ENCODE measurements at regions not wholly inside any gene's neighbourhood (a gene's known extent, or its start where the extent isn't known, plus 50 kb on each side); places are given as distances from the start of the nearest gene placed in this dataset.

- intact Hi-C loops (cut with micrococcal nuclease), result no loop called here
Measured at GRCh38 chr2:76391678-76392077, 681.0 kb upstream of the GCFC2 start.

GRCh38 chr2:76387294-76387693 lies 676.6 kb upstream of the GCFC2 start:
- intact Hi-C loops (cut with micrococcal nuclease), result no loop called here
- H3K27ac ChIP-seq (ENCODE audit: low read length), result no peak overlapping the region
- no peaks in the 10 kb centered on the region for H3K9me2 ChIP-seq (replicated peaks; ENCODE audit: low read length)
- ChIA-PET CTCF (no interaction called here), POLR2A (ENCODE audit: unreplicated experiment) (no interaction called here)
- no peak overlapping the region for H3K4me2 ChIP-seq (ENCODE audit: low read length)
- no peak for DNase-seq
- H3K27me3 ChIP-seq (ENCODE audit: low read length), result no peaks in the 10 kb centered on the region
- peaks cover 2% of the 10 kb centered on the region; the same call in 1 of the 2 replicates for H3K9me3 ChIP-seq (ENCODE audit: low read length)
- no peak for ATAC-seq
- no peak overlapping the region for H3K9ac ChIP-seq (ENCODE audit: low read length)
- no peak overlapping the region for H2AFZ ChIP-seq (ENCODE audit: low read length)
- H3K4me3 ChIP-seq (ENCODE audit: low read length), result no peak overlapping the region
- H3F3A ChIP-seq (ENCODE audit: low read length, unreplicated experiment), result no peaks in the 10 kb centered on the region
- no TSS peak for BruUV-seq (replicated peaks)
- H4K20me1 ChIP-seq (ENCODE audit: low read length), result no peaks in the 10 kb centered on the region
- TF ChIP-seq CTCF (conservative IDR thresholded peaks at IDR 0.05; ENCODE audit: low read depth, low read length) (no peak), EZH2phosphoT487 (IDR thresholded peaks at IDR 0.05; ENCODE audit: borderline replicate concordance, low read length) (no peak), EZH2 (IDR thresholded peaks at IDR 0.05; ENCODE audit: low read length, unreplicated experiment) (no peak)
- H3K36me3 ChIP-seq (ENCODE audit: low read depth, low read length), result no peaks in the 10 kb centered on the region
- H3K4me1 ChIP-seq (ENCODE audit: insufficient read depth, low read length), result no peaks in the 10 kb centered on the region
- no peaks in the 10 kb centered on the region for H3K79me2 ChIP-seq (ENCODE audit: low read length)

More at GRCh38 chr2:76391678-76392077, 681.0 kb upstream of the GCFC2 start:
- Histone ChIP-seq H3K27ac (ENCODE audit: low read length) (no peak overlapping the region), H3K79me2 (ENCODE audit: low read length) (no peaks in the 10 kb centered on the region), H3K4me3 (ENCODE audit: low read length) (no peak overlapping the region), H3K27me3 (ENCODE audit: low read length) (no peaks in the 10 kb centered on the region), H3K36me3 (ENCODE audit: low read depth, low read length) (no peaks in the 10 kb centered on the region), H3F3A (ENCODE audit: low read length, unreplicated experiment) (no peaks in the 10 kb centered on the region), H3K9me3 (ENCODE audit: low read length) (0 out of 2 replicates have a peak, but pooled peaks cover 6% of the 10 kb centered on the region), H3K4me1 (ENCODE audit: insufficient read depth, low read length) (no peaks in the 10 kb centered on the region), H4K20me1 (ENCODE audit: low read length) (no peaks in the 10 kb centered on the region), H3K9me2 (replicated peaks; ENCODE audit: low read length) (no peaks in the 10 kb centered on the region), H3K4me2 (ENCODE audit: low read length) (no peak overlapping the region), H2AFZ (ENCODE audit: low read length) (no peak overlapping the region), H3K9ac (ENCODE audit: low read length) (no peak overlapping the region)
- ChIA-PET CTCF (no interaction called here), POLR2A (ENCODE audit: unreplicated experiment) (no interaction called here)
- DNase-seq (no peak), ATAC-seq (no peak)
- BruUV-seq (replicated peaks), result no TSS peak
- TF ChIP-seq CTCF (conservative IDR thresholded peaks at IDR 0.05; ENCODE audit: low read depth, low read length) (no peak), EZH2 (IDR thresholded peaks at IDR 0.05; ENCODE audit: low read length, unreplicated experiment) (no peak), EZH2phosphoT487 (IDR thresholded peaks at IDR 0.05; ENCODE audit: borderline replicate concordance, low read length) (no peak)

- Histone ChIP-seq H3K9ac (ENCODE audit: low read length) (no peak overlapping the region), H3K79me2 (ENCODE audit: low read length) (no peaks in the 10 kb centered on the region), H3F3A (ENCODE audit: low read length, unreplicated experiment) (no peaks in the 10 kb centered on the region), H4K20me1 (ENCODE audit: low read length) (no peaks in the 10 kb centered on the region), H3K4me2 (ENCODE audit: low read length) (no peak overlapping the region), H3K4me3 (ENCODE audit: low read length) (no peak overlapping the region), H3K4me1 (ENCODE audit: insufficient read depth, low read length) (no peaks in the 10 kb centered on the region), H3K9me2 (replicated peaks; ENCODE audit: low read length) (no peaks in the 10 kb centered on the region), H3K36me3 (ENCODE audit: low read depth, low read length) (no peaks in the 10 kb centered on the region), H2AFZ (ENCODE audit: low read length) (no peak overlapping the region), H3K27me3 (ENCODE audit: low read length) (no peaks in the 10 kb centered on the region), H3K27ac (ENCODE audit: low read length) (no peak overlapping the region), H3K9me3 (ENCODE audit: low read length) (peaks cover 3% of the 10 kb centered on the region; the same call in 1 of the 2 replicates)
- no TSS peak for BruUV-seq (replicated peaks)
- POLR2A ChIA-PET (ENCODE audit: unreplicated experiment), result no interaction called here
- intact Hi-C loops (cut with micrococcal nuclease), result no loop called here
- ATAC-seq (no peak), DNase-seq (no peak)
- no peak for TF ChIP-seq EZH2phosphoT487 (IDR thresholded peaks at IDR 0.05; ENCODE audit: borderline replicate concordance, low read length)
- no peak for TF ChIP-seq EZH2 (IDR thresholded peaks at IDR 0.05; ENCODE audit: low read length, unreplicated experiment)
- TF ChIP-seq CTCF (conservative IDR thresholded peaks at IDR 0.05; ENCODE audit: low read depth, low read length), result no peak
- CTCF ChIA-PET, result no interaction called here
Measured at GRCh38 chr2:76385943-76386342, 675.2 kb upstream of the GCFC2 start.
